ENCODE measurements at regions not wholly inside any gene's neighbourhood (a gene's known extent, or its start where the extent isn't known, plus 50 kb on each side); places are given as distances from the start of the nearest gene placed in this dataset.

DNA sequence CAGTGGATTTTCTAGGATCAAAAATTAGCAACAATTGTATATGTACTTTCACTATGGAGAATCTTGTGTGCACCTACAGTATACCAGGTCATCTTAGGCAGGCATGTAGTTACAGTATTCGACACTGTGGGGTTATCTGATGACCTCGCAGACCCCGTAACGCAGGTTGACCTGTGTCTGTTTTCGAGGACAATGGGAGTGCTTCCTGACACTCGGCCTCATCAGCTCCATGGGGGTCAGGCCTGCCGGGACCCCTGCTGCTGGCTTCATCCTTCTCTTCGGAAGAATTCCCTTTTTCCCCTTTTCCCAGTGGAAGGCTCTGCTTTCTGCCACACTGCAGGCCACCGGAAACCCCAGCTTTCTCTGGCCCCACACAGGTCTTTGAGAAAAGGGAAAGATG lies 102.8 kb upstream of the TMEM18 start:
- FAIRE-seq: no peak
- Histone ChIP-seq H4K5ac (ENCODE audit: insufficient read length, low read depth, low read length) (no peak overlapping the region), H3K23ac (ENCODE audit: insufficient read length) (no peak overlapping the region), H2BK20ac (ENCODE audit: low read length) (peak overlapping the region; percentile 82; the same call in 1 of the 2 replicates), H2BK15ac (ENCODE audit: low read length) (no peak overlapping the region), H4K20me1 (replicated peaks in 1 of 2; ENCODE audit: control insufficient read depth in 1 of 2, insufficient read depth in 2 of 2, low read length in 2 of 2) (no peaks in the 10 kb centered on the region), H3K56ac (replicated peaks; ENCODE audit: insufficient read length, low read depth, low read length) (no peak overlapping the region), H3K23me2 (ENCODE audit: low read depth, low read length) (no peaks in the 10 kb centered on the region), H3K9ac (replicated peaks in 1 of 4; ENCODE audit: extremely low read depth in 1 of 4, low read depth in 3 of 4, low read length in 3 of 4) (no peak overlapping the region), H3K27ac (ENCODE audit: low read depth, low read length) (no peak overlapping the region), H4K8ac (ENCODE audit: extremely low read depth, insufficient read depth, low read length) (no peak overlapping the region), H3K79me1 (ENCODE audit: low read depth, low read length) (no peaks in the 10 kb centered on the region), H2BK5ac (ENCODE audit: low read depth, low read length) (peak overlapping the region; percentile 6; the same call in 1 of the 2 replicates), H2BK120ac (replicated peaks; ENCODE audit: low read depth, low read length) (peak overlapping the region; percentile 18), H3K36me3 (ENCODE audit: control insufficient read depth in 2 of 4, insufficient read depth in 4 of 4, low read length in 3 of 4) (no peaks in the 10 kb centered on the region), H2AK5ac (ENCODE audit: low read depth, low read length) (no peak overlapping the region), H3K4me3 (ENCODE audit: extremely low read depth in 1 of 4, insufficient read depth in 2 of 4, low read depth in 3 of 4, low read length in 4 of 4) (no peak overlapping the region), H3K27me3 (replicated peaks in 1 of 4; ENCODE audit: control insufficient read depth in 3 of 4, extremely low read depth in 1 of 4, insufficient read depth in 3 of 4, low read length in 3 of 4) (no peaks in the 10 kb centered on the region), H3K4me2 (ENCODE audit: insufficient read depth in 1 of 2, low read depth in 2 of 2, low read length in 2 of 2) (no peak overlapping the region), H2BK12ac (ENCODE audit: low read depth, low read length) (no peak overlapping the region), H3K4ac (replicated peaks; ENCODE audit: insufficient read length, low read depth, low read length) (no peak overlapping the region), H3K18ac (ENCODE audit: extremely low read depth, low read length) (no peak overlapping the region), H3K79me2 (ENCODE audit: control insufficient read depth in 1 of 2, insufficient read depth in 2 of 2, low read length in 2 of 2) (no peaks in the 10 kb centered on the region), H3K9me3 (ENCODE audit: insufficient read depth in 2 of 2, low read depth in 1 of 2, low read length in 1 of 2) (no peaks in the 10 kb centered on the region; a peak in 1 of 4 replicates), H4K91ac (replicated peaks; ENCODE audit: insufficient read length, low read length) (no peak overlapping the region), H3K4me1 (replicated peaks in 1 of 4; ENCODE audit: control insufficient read depth in 3 of 4, insufficient read depth in 4 of 4, low read length in 3 of 4) (peaks cover 0 to 7% (median 2%) of the 10 kb centered on the region in 4 experiments; a peak in 5 of 7 replicates), H2AFZ (ENCODE audit: low read length) (no peak overlapping the region), H3K14ac (ENCODE audit: insufficient read length) (no peak overlapping the region)
- 90% methylated on average over 9 of the region's 9 CpGs; no CpG with 5 or more reads in 1 of the 2 experiments for WGBS, 2 experiments (ENCODE audit: extremely low coverage in 1 of 2, insufficient coverage in 1 of 2, insufficient read length in 1 of 2, insufficient replicate concordance in 2 of 2, low coverage in 1 of 2, low lambda C conversion rate in 2 of 2, missing lambda C conversion rate in 1 of 2)
- ChIA-PET CTCF (ENCODE audit: partially characterized antibody) (interaction anchor here (1.0 to 1.4 kb wide), 3 partner anchors 14 to 65 kb away, joined by 3 to 6 read pairs (median 4); no protein-coding TSS in a partner anchor), POLR2A (ENCODE audit: partially characterized antibody) (no interaction called here)
- no peak for DNase-seq (ENCODE audit: low read depth in 1 of 2, low spot score in 2 of 2)
- no peak for TF ChIP-seq POLR2AphosphoS5 (IDR thresholded peaks at IDR 0.05; ENCODE audit: low read depth, low read length)
- no peak for TF ChIP-seq SAP30 (IDR thresholded peaks at IDR 0.05; ENCODE audit: insufficient read depth, insufficient replicate concordance, low read length)
- TF ChIP-seq BACH1 (IDR thresholded peaks at IDR 0.05; ENCODE audit: low read length): no peak
- TF ChIP-seq GABPA (IDR thresholded peaks at IDR 0.05; ENCODE audit: borderline replicate concordance, insufficient read depth, low read length): no peak
- no peak for TF ChIP-seq EGR1 (IDR thresholded peaks at IDR 0.05; ENCODE audit: borderline replicate concordance, low read depth, low read length)
- TF ChIP-seq GTF2F1 (IDR thresholded peaks at IDR 0.05; ENCODE audit: borderline replicate concordance, low read depth, low read length): no peak
- no peak for TF ChIP-seq CHD2 (IDR thresholded peaks at IDR 0.05; ENCODE audit: low read length)
